ENCODE measurements at regions not wholly inside any gene's neighbourhood (a gene's known extent, or its start where the extent isn't known, plus 50 kb on each side); places are given as distances from the start of the nearest gene placed in this dataset.

DNA sequence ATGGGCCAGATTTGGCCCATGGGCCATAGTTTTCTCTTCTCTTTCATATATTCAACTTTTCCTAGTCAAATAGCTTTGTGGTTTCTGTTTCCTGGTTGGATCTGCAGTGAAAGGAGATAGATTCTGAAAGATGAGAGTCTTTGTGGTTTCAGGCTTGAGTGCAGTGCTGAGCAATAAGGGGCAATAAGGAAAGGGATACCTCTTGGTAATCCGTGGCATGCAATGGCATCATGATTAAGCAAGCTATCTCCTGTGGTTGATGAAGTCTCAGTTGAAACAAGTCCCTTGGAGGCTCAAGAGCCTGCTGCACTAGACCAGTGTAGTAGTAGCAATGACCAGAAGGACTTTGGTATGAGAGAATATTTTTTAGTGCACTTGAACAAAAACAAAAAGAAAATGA, 187.7 kb upstream of the CNTNAP2 start:
- no peak overlapping the region for H3K4ac ChIP-seq (ENCODE audit: low read depth, low read length)
- dilution Hi-C loops (cut with HindIII; ENCODE audit: low sequenced_read_pairs, unreplicated experiment), result no loop called here
- H3K27me3 ChIP-seq (ENCODE audit: control insufficient read depth, insufficient read depth, low read length), result no peaks in the 10 kb centered on the region
- intact Hi-C loops (cut with micrococcal nuclease), result no loop called here
- no peaks in the 10 kb centered on the region for H4K20me1 ChIP-seq (ENCODE audit: insufficient read depth, low read length)
- BruUV-seq (replicated peaks), result no TSS peak
- H3K9me1 ChIP-seq (ENCODE audit: insufficient read depth, low read length), result no peaks in the 10 kb centered on the region
- DNase-seq (no peak), ATAC-seq (ENCODE audit: low read depth) (no peak)
- H3K23ac ChIP-seq (ENCODE audit: low read depth, low read length), result no peak overlapping the region
- H2BK5ac ChIP-seq (ENCODE audit: low read depth, low read length, poor library complexity, severe bottlenecking), result no peak overlapping the region
- no peak overlapping the region for H3K27ac ChIP-seq (ENCODE audit: insufficient read depth, low read length)
- no peak overlapping the region for H2BK15ac ChIP-seq (ENCODE audit: low read depth, low read length)
- H3K79me1 ChIP-seq (ENCODE audit: low read depth in 1 of 2, low read length in 2 of 2), result no peaks in the 10 kb centered on the region
- no peak overlapping the region for H2AFZ ChIP-seq (replicated peaks; ENCODE audit: low read length, poor library complexity)
- no peak overlapping the region for H4K5ac ChIP-seq (ENCODE audit: low read depth, low read length)
- POLR2A ChIA-PET (ENCODE audit: unreplicated experiment), result interaction anchor here (0.6 kb wide), 1 partner anchor 222 kb away, joined by 9 read pairs; no protein-coding TSS in a partner anchor
- no peak overlapping the region for H2AK9ac ChIP-seq (replicated peaks; ENCODE audit: low read depth, low read length, poor library complexity)
- no peak overlapping the region for H2BK120ac ChIP-seq (ENCODE audit: low read depth, low read length)
- no peak overlapping the region for H3K9ac ChIP-seq (ENCODE audit: low read depth, low read length)
- CTCF ChIA-PET, result no interaction called here
- H3K18ac ChIP-seq (ENCODE audit: low read depth, low read length), result no peak overlapping the region
- 0% methylated on average over 1 of the region's 1 CpG; no CpG with 5 or more reads in 1 of the 2 experiments for WGBS, 2 experiments (ENCODE audit: extremely low coverage in 2 of 2, insufficient read length in 1 of 2)
- H3K4me2 ChIP-seq (ENCODE audit: low read depth, low read length), result no peak overlapping the region
- no peaks in the 10 kb centered on the region for H3K4me1 ChIP-seq (ENCODE audit: control insufficient read depth, insufficient read depth, low read length)
- no peak overlapping the region for H4K91ac ChIP-seq (ENCODE audit: insufficient read depth, low read depth, low read length)
- no peak overlapping the region for H2BK20ac ChIP-seq (ENCODE audit: low read depth, low read length)
- H3K36me3 ChIP-seq (ENCODE audit: control insufficient read depth, insufficient read depth, low read length), result no peaks in the 10 kb centered on the region
- no peak overlapping the region for H3K4me3 ChIP-seq (ENCODE audit: insufficient read depth, low read depth, low read length)
- H2AK5ac ChIP-seq (ENCODE audit: low read depth, low read length), result no peak overlapping the region
- no peak overlapping the region for H3K56ac ChIP-seq (ENCODE audit: extremely low read depth, insufficient read depth, low read length)
- no peak overlapping the region for H3K14ac ChIP-seq (replicated peaks; ENCODE audit: low read depth, low read length)
- no peak for TF ChIP-seq MXI1 (IDR thresholded peaks at IDR 0.05; ENCODE audit: borderline replicate concordance, low read depth, low read length)
- no peak for TF ChIP-seq BHLHE40 (IDR thresholded peaks at IDR 0.05; ENCODE audit: low read depth, low read length)
- TF ChIP-seq CTCF (conservative IDR thresholded peaks at IDR 0.05; ENCODE audit: low read depth, low read length), result no peak
- no peak for TF ChIP-seq RCOR1 (IDR thresholded peaks at IDR 0.05; ENCODE audit: insufficient replicate concordance, low read length)
- no peak for TF ChIP-seq RFX5 (IDR thresholded peaks at IDR 0.05; ENCODE audit: low read depth, low read length)
- H3K9me3 ChIP-seq (ENCODE audit: control insufficient read depth, insufficient read depth, low read length), result peaks cover 9% of the 10 kb centered on the region
- in situ Hi-C loops (cut with MboI; ENCODE audit: low sequenced_read_pairs), result no loop called here
- no peak overlapping the region for H4K8ac ChIP-seq (ENCODE audit: low read depth in 2 of 2, low read length in 2 of 2)

All from IMR-90 (cell line).